Heart left ventricle (tissue), 16 donors: ENCODE measurements at regions not wholly inside any gene's neighbourhood (a gene's known extent, or its start where the extent isn't known, plus 50 kb on each side); places are given as distances from the start of the nearest gene placed in this dataset.

Source experiments
- ATAC-seq, 4 donors: fragments of 200-7000 bp; cut with Tn5 transposase; one replicate each; pipeline ENCODE4 v1.9.1; 2020 to 2022; ENCODE audit warnings: moderate library complexity in 4 of 4, mild to moderate bottlenecking in 3 of 4, moderate number of reproducible peaks in 1 of 4
- DNase-seq, 5 donors: peaks; one replicate each; pipeline ENCODE4 v3.0.0-alpha.2; 2020
- H3K27ac ChIP-seq, 12 donors: fragments of 200-600 bp; sonication (generic) in 4 of 12; one replicate each; pipeline versions ENCODE4 v1.5.0 to v1.8.0; 2016 to 2022; ENCODE audit warnings: mild to moderate bottlenecking in 2 of 12
- H3K27me3 ChIP-seq, 9 donors: fragments of 200-600 bp; sonication (generic) in 2 of 9; one replicate each; pipeline versions ENCODE4 v1.5.1 to v1.8.0; 2016 to 2022; ENCODE audit warnings: mild to moderate bottlenecking in 3 of 9
- H3K36me3 ChIP-seq, 9 donors: fragments of 200-600 bp; sonication (generic) in 2 of 9; one replicate each; pipeline versions ENCODE4 v1.5.0 to v1.8.0; 2018 to 2022; ENCODE audit warnings: mild to moderate bottlenecking in 2 of 9
- H3K4me1 ChIP-seq, 12 donors: fragments of 200-600 bp; sonication (generic) in 4 of 12; one replicate each; pipeline versions ENCODE4 v1.5.0 to v1.8.0; 2016 to 2022; ENCODE audit warnings: mild to moderate bottlenecking in 3 of 12
- H3K4me3 ChIP-seq, 12 donors: fragments of 200-600 bp; sonication (generic) in 4 of 12; one replicate each; pipeline versions ENCODE4 v1.5.0 to v1.8.0; 2017 to 2022; ENCODE audit warnings: mild to moderate bottlenecking in 9 of 12, moderate library complexity in 4 of 12
- H3K9me3 ChIP-seq, 12 donors: fragments of 200-600 bp; sonication (generic) in 4 of 12; one replicate each; pipeline versions ENCODE4 v1.5.0 to v1.8.0; 2016 to 2022; ENCODE audit warnings: mild to moderate bottlenecking in 1 of 12
- POLR2A ChIP-seq, 2 donors: fragments of 450-650 bp; IDR thresholded peaks; one replicate each; pipeline ENCODE4 v1.6.1; 2017; ENCODE audit warnings: antibody characterized with exemption in 2 of 2, mild to moderate bottlenecking in 2 of 2, moderate library complexity in 2 of 2
- WGBS, 4 donors: extraction: QIAGEN DNeasy Blood & Tissue Kit in 2 of 4; methylation state at CpG; one replicate each; pipeline versions ENCODE4 v1.1.5 to v1.1.7; 2013 to 2018; 5-methylcytosine and 5-hydroxymethylcytosine counted together
- intact Hi-C, 10 donors: fragments of 100-400 bp; cut with DNase I; formaldehyde crosslinking; loops; one replicate each; pipeline versions ENCODE4 v1.11.1 to v1.14.2; 2022
- TF ChIP-seq, protein P1 (sequence below), 12 donors: fragments of 200-600 bp; sonication (generic) in 4 of 12; IDR thresholded peaks; one replicate each; pipeline versions ENCODE4 v1.5.0 to v1.8.0; 2018 to 2022; ENCODE audit warnings: antibody characterized with exemption in 12 of 12, mild to moderate bottlenecking in 5 of 12
- donor health status: ischemic (EF 13 %, LVEDD 7.1; RV severe dilation, severe dysfunction).
- donor health status: healthy with polysubstance abuse.
- donor health status: DM: no; HTN: yes; CAD: no.
- donor health status: DM: no; HTN: no; CAD: no.
- donor health status: ischemic (EF 25% LVEDD 6.9; RV normal size, moderate dysfunction).
- donor health status: ischemic (EF 25% LVEDD 5.7; RV mildly dilated, moderate dysfunction).
- donor health status: healthy.
- donor health status: DM: yes; HTN: yes; CAD: no.
- donor health status: ischemic (EF 35%, LVEDD 5.7; RV mildly dilated, moderate dysfunction).
- donor health status: nonischemic (EF 11% LVEDD 7.7; RV severe dilation, severe dysfunction).
- donor health status: DM: yes; HTN: yes; CAD: no.
- donor health status: PGD.
- donor health status: ischemic (EF 29% LVEDD 5.4; RV normal size, mild dysfunction).
- donor health status: nonischemic (EF 23%, LVEDD 6.1; RV moderate dilation, normal function).

DNA sequence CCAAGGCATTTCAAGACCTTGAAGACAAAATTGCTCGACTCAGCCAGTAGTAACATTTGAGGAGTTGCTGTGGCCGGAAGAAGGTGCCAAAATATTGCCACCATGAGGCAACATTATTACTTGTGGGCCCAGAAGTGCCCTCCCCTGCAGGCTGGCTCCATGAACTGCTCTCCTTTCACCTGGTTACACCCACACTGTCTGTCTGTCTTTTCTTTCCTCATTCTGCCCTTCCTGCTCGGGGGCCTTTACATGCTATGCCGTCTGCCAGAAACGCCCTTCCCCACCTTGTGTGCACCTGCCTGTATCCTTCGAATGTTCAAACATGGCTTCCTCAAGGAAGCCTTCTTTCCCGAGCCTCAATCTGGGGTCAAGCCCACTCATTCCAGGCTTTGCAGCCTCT lies 224.2 kb upstream of the DIO3 start:
- no peak overlapping the region for H3K4me3 ChIP-seq
- 79 to 88% (median 83%) methylated on average over 7 of the region's 7 CpGs for WGBS, 4 donors
- H3K9me3 ChIP-seq, result no peaks in the 10 kb centered on the region
- no peaks in the 10 kb centered on the region for H3K4me1 ChIP-seq
- no peaks in the 10 kb centered on the region for H3K36me3 ChIP-seq
- no peak overlapping the region for H3K27ac ChIP-seq
- peaks cover 0 to 22% (median 0%) of the 10 kb centered on the region in 9 donors for H3K27me3 ChIP-seq
- DNase-seq (no peak), ATAC-seq (no peak)
- intact Hi-C loops, result no loop called here
- no peak for TF ChIP-seq POLR2A (IDR thresholded peaks at IDR 0.05)
- TF ChIP-seq, protein P1, sequence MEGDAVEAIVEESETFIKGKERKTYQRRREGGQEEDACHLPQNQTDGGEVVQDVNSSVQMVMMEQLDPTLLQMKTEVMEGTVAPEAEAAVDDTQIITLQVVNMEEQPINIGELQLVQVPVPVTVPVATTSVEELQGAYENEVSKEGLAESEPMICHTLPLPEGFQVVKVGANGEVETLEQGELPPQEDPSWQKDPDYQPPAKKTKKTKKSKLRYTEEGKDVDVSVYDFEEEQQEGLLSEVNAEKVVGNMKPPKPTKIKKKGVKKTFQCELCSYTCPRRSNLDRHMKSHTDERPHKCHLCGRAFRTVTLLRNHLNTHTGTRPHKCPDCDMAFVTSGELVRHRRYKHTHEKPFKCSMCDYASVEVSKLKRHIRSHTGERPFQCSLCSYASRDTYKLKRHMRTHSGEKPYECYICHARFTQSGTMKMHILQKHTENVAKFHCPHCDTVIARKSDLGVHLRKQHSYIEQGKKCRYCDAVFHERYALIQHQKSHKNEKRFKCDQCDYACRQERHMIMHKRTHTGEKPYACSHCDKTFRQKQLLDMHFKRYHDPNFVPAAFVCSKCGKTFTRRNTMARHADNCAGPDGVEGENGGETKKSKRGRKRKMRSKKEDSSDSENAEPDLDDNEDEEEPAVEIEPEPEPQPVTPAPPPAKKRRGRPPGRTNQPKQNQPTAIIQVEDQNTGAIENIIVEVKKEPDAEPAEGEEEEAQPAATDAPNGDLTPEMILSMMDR (IDR thresholded peaks at IDR 0.05), result no peak

DNA sequence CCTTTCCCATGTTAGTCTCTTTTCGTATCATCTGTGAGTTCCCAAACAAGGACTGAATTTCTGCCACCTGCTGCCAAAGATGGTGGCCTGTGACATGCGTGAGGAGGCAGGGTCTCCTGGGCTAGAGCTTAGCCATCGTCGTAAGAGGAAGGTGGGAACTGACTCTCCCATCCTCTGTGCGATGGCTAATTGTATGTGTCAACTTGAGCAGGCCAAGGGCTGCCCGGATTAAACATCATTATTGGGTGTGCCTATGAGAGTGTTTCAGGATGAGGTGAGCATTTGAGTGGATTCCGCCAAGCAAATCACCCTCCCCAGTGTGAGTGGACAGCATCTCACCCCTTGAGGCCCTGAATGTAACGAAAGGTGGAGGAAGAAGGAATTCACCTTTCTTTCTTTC lies 220.7 kb upstream of the DIO3 start:
- H3K27me3 ChIP-seq, result peaks cover 0 to 30% (median 0%) of the 10 kb centered on the region in 9 donors
- ATAC-seq (no peak), DNase-seq (no peak)
- no peak overlapping the region for H3K27ac ChIP-seq
- peaks cover 0 to 1% (median 0%) of the 10 kb centered on the region in 12 donors for H3K9me3 ChIP-seq
- intact Hi-C loops, result no loop called here
- H3K4me3 ChIP-seq, result no peak overlapping the region
- no peak for TF ChIP-seq POLR2A (IDR thresholded peaks at IDR 0.05)
- TF ChIP-seq, protein P1 (IDR thresholded peaks at IDR 0.05), result no peak
- no peaks in the 10 kb centered on the region for H3K36me3 ChIP-seq
- 85 to 91% (median 87%) methylated on average over 8 of the region's 8 CpGs for WGBS, 4 donors
- H3K4me1 ChIP-seq, result no peaks in the 10 kb centered on the region

DNA sequence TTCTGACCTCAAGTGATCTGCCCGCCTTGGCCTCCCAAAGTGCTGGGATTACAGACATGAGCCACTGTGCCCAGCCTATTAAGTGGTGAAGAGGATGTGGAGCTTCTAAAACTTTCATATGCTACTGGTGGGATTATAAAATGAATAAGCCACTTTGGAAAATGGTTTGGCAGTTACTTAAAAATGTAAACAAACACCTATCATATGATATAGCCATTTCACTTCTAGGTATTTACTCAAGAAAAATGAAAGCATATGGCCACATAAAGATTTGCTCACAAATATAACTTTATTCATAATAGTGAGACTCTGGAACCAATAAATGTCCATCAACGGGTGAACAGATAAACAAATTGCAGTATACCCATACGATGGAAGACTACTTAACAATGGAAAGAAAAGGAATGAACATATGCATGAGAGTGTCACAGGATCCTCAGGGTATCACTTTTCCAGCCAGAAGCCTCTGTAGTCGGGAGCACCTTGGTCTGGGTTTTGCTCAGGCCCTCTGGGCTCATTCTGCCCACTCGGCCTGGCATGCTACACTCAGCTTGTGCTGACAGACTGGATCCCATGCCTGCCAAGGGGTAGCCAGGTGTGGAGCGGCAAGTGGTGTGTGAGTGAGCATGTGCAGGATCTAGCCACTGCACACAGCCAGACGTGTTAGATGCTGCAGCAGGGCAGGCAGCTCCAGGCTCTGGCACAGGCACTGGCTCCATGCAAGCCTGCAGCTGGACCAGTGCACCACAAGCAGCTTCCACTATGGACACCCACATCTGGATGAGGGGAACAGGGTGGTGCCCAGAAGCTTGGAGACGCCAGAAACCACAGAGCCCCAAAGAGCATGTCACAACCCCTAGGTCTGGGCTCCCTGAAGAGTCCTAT lies 213.2 kb upstream of the DIO3 start:
- Histone ChIP-seq H3K4me3 (no peak overlapping the region), H3K9me3 (peaks cover 0 to 22% (median 0%) of the 10 kb centered on the region in 12 donors), H3K36me3 (no peaks in the 10 kb centered on the region), H3K4me1 (no peaks in the 10 kb centered on the region), H3K27me3 (peaks cover 0 to 7% (median 0%) of the 10 kb centered on the region in 9 donors), H3K27ac (no peak overlapping the region)
- no peak for DNase-seq
- no peak for ATAC-seq
- intact Hi-C loops, result no loop called here
- TF ChIP-seq, protein P1 (IDR thresholded peaks at IDR 0.05), result no peak
- TF ChIP-seq POLR2A (IDR thresholded peaks at IDR 0.05), result no peak
- 78 to 87% (median 85%) methylated on average over 8 of the region's 8 CpGs for WGBS, 4 donors

DNA sequence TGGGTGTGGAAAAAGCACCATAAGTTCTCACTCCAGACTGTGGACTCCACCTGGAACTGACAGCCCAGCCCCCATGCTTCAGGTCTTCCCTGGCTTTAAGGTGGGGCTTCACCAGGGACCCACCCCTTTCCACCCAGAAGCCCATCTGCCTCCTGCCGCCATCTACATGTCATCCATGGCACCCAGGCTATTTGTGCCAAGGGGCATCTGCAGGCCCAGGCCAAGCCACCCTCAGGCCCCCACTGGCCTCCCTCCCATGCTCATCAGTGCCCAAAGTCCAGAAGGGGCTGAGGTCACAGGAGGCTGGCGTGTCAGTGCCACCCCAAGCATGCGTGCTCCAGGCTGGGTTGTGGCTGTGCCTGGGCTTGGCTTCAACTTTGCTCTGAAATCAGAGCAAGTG lies 212.2 kb upstream of the DIO3 start:
- ATAC-seq (no peak), DNase-seq (no peak)
- TF ChIP-seq, protein P1 (IDR thresholded peaks at IDR 0.05), result no peak
- no peak for TF ChIP-seq POLR2A (IDR thresholded peaks at IDR 0.05)
- peaks cover 0 to 28% (median 0%) of the 10 kb centered on the region in 12 donors for H3K9me3 ChIP-seq
- no peak overlapping the region for H3K27ac ChIP-seq
- intact Hi-C loops, result no loop called here
- peaks cover 0 to 1% (median 0%) of the 10 kb centered on the region in 9 donors for H3K27me3 ChIP-seq
- no peaks in the 10 kb centered on the region for H3K4me1 ChIP-seq
- 94 to 100% (median 96%) methylated on average over 2 to 3 of the region's 3 CpGs for WGBS, 4 donors
- no peak overlapping the region for H3K4me3 ChIP-seq
- H3K36me3 ChIP-seq, result no peaks in the 10 kb centered on the region
